Ureter (tissue), 1 donor: ENCODE measurements at regions not wholly inside any gene's neighbourhood (a gene's known extent, or its start where the extent isn't known, plus 50 kb on each side); places are given as distances from the start of the nearest gene placed in this dataset.
"Not testable (repeated sequence)": the region's sequence is repeated elsewhere in the genome, so short reads cannot be mapped to it uniquely, and the experiment has no call there.

Source experiments
- DNase-seq: peaks from one replicate; pipeline ENCODE4 v3.0.0-alpha.2; 2020; ENCODE audit warnings: low spot score
- donor health status: DM: yes; HTN: yes; CAD: no.

GRCh38 chr1:157368941-157369340, 183.4 kb downstream of the FCRL5 start:
- not testable (repeated sequence) for DNase-seq

GRCh38 chr1:157368363-157368762, 184.0 kb downstream of the FCRL5 start:
- DNase-seq: no peak

- DNase-seq: no peak
Observed at GRCh38 chr1:157367870-157368269, 184.4 kb downstream of the FCRL5 start.

GRCh38 chr1:157367091-157367739, 185.1 kb downstream of the FCRL5 start:
- DNase-seq: no peak

GRCh38 chr1:157364612-157365011, 187.7 kb downstream of the FCRL5 start:
- DNase-seq: no peak

GRCh38 chr1:157363660-157364140, 188.6 kb downstream of the FCRL5 start:
- no peak for DNase-seq

- no peak for DNase-seq
Observed at GRCh38 chr1:157360023-157360390, 192.3 kb downstream of the FCRL5 start.

GRCh38 chr1:157359314-157360022, 192.8 kb downstream of the FCRL5 start:
- DNase-seq: no peak

- no peak for DNase-seq
Observed at GRCh38 chr1:157357111-157357510, 195.2 kb downstream of the FCRL5 start.

- DNase-seq: no peak
Observed at GRCh38 chr1:157356601-157357000, 195.7 kb downstream of the FCRL5 start.

- DNase-seq: no peak
Observed at GRCh38 chr1:157353546-157353945, 198.8 kb downstream of the FCRL5 start.

GRCh38 chr1:157352817-157353408, 199.4 kb downstream of the FCRL5 start:
- DNase-seq: no peak

- DNase-seq: no peak
Observed at GRCh38 chr1:157352216-157352615, 200.1 kb downstream of the FCRL5 start.

GRCh38 chr1:157351800-157352199, 200.5 kb downstream of the FCRL5 start:
- DNase-seq: not testable (repeated sequence)

- DNase-seq: no peak
Observed at GRCh38 chr1:157348538-157349480, 203.5 kb downstream of the FCRL5 start.

- no peak for DNase-seq
Observed at GRCh38 chr1:157347506-157347905, 204.8 kb downstream of the FCRL5 start.

- not testable (repeated sequence) for DNase-seq
Observed at GRCh38 chr1:157337785-157338184, 199.6 kb upstream of the ETV3 start.

GRCh38 chr1:157335056-157335455, 196.9 kb upstream of the ETV3 start:
- no peak for DNase-seq

GRCh38 chr1:157334041-157334440, 195.8 kb upstream of the ETV3 start:
- DNase-seq: no peak

GRCh38 chr1:157330177-157330576, 192.0 kb upstream of the ETV3 start:
- DNase-seq: not testable (repeated sequence)

GRCh38 chr1:157328120-157328519, 189.9 kb upstream of the ETV3 start:
- not testable (repeated sequence) for DNase-seq
